ENCODE measurements at regions not wholly inside any gene's neighbourhood (a gene's known extent, or its start where the extent isn't known, plus 50 kb on each side); places are given as distances from the start of the nearest gene placed in this dataset.

GRCh38 chr11:69563306-69563705 lies 77.7 kb upstream of the CCND1 start:
- no peak for DNase-seq (ENCODE audit: low read depth)
- H3K4me3 ChIP-seq (ENCODE audit: low read length): no peak overlapping the region
- no peak for TF ChIP-seq CTCF (conservative IDR thresholded peaks at IDR 0.05; ENCODE audit: low read depth, low read length)

GRCh38 chr11:69563946-69564775 lies 76.8 kb upstream of the CCND1 start:
- no peak for TF ChIP-seq CTCF (conservative IDR thresholded peaks at IDR 0.05; ENCODE audit: low read depth, low read length)

GRCh38 chr11:69566001-69566400 lies 75.0 kb upstream of the CCND1 start:
- no peak overlapping the region for H3K4me3 ChIP-seq (ENCODE audit: low read length)
- no peak for TF ChIP-seq CTCF (conservative IDR thresholded peaks at IDR 0.05; ENCODE audit: low read depth, low read length)
- DNase-seq (ENCODE audit: low read depth): no peak

More at GRCh38 chr11:69563946-69564775, 76.8 kb upstream of the CCND1 start:
- H3K4me3 ChIP-seq (ENCODE audit: low read length): no peak overlapping the region
- no peak for DNase-seq (ENCODE audit: low read depth)

- H3K4me3 ChIP-seq (ENCODE audit: low read length): no peak overlapping the region
- DNase-seq (ENCODE audit: low read depth): no peak
- TF ChIP-seq CTCF (conservative IDR thresholded peaks at IDR 0.05; ENCODE audit: low read depth, low read length): peak; percentile 9
Observed at GRCh38 chr11:69567951-69568808, 72.8 kb upstream of the CCND1 start.

- TF ChIP-seq CTCF (conservative IDR thresholded peaks at IDR 0.05; ENCODE audit: low read depth, low read length): no peak
- no peak overlapping the region for H3K4me3 ChIP-seq (ENCODE audit: low read length)
- DNase-seq (ENCODE audit: low read depth): no peak
Observed at GRCh38 chr11:69568809-69569097, 72.2 kb upstream of the CCND1 start.

GRCh38 chr11:69569306-69570200 lies 71.4 kb upstream of the CCND1 start:
- no peak for DNase-seq (ENCODE audit: low read depth)
- no peak overlapping the region for H3K4me3 ChIP-seq (ENCODE audit: low read length)
- no peak for TF ChIP-seq CTCF (conservative IDR thresholded peaks at IDR 0.05; ENCODE audit: low read depth, low read length)

Data from retinal pigment epithelial cell (primary cell).